ENCODE measurements at regions not wholly inside any gene's neighbourhood (a gene's known extent, or its start where the extent isn't known, plus 50 kb on each side); places are given as distances from the start of the nearest gene placed in this dataset.
"Not testable (repeated sequence)": the region's sequence is repeated elsewhere in the genome, so short reads cannot be mapped to it uniquely, and the experiment has no call there.

DNA sequence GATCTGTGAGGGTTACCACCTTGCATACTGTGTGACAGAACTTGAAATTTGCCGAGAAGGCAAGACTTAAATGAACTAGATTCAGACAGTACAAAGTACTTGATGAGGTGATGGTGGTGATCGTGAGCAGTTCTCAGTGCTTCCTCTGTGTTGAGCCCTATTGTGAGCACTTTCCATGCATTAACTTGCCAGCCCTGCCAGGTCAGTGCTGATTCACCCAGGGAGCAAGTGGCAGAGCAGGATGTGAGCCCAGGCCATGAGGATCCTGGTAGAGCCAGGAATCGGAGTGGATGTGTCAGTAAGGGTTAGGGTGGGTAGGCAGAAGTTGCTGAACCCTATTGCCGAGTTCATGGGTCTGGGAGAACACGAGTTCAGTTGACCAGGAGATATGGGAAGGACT, 4545.7 kb upstream of the TPTE start:
- BruUV-seq (replicated peaks); H3K4me3 ChIP-seq; POLR2A ChIA-PET (ENCODE audit: unreplicated experiment); H3K27me3 ChIP-seq (ENCODE audit: insufficient read depth, low read depth); H3K27ac ChIP-seq; H4K20me1 ChIP-seq (ENCODE audit: insufficient read depth); CTCF ChIA-PET; H3K4me1 ChIP-seq (replicated peaks; ENCODE audit: insufficient read depth); H3K9me3 ChIP-seq (ENCODE audit: insufficient read depth, low read depth); H3K79me2 ChIP-seq (ENCODE audit: low read depth); intact Hi-C loops (cut with micrococcal nuclease; ENCODE audit: unreplicated experiment); DNase-seq; H3K9me2 ChIP-seq (ENCODE audit: insufficient read depth); H3K4me2 ChIP-seq; H2AFZ ChIP-seq; H3F3A ChIP-seq (ENCODE audit: insufficient read depth, low read depth); H3K36me3 ChIP-seq (ENCODE audit: low read depth): not testable (repeated sequence)

DNA sequence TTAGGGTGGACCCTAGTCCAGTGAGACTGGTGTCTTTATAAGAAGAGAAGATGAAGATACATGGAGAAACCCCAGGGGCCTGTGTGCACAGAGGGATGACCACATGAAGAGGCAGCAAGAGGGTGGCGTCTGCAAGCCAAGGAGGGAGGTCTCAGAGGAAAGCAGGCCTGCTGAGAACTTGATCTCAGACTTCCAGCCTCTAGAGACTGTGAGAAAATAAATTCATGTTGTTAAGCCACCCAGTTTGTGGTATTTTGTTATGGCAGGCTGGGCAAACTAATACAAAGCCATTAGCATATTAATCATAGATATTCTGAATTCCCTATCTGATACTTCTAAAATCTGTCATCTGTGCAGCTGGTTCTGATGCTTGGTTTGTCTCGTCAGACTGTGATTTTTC, 4523.8 kb upstream of the TPTE start:
- H3F3A ChIP-seq (ENCODE audit: insufficient read depth, low read depth); H3K27me3 ChIP-seq (ENCODE audit: insufficient read depth, low read depth); POLR2A ChIA-PET (ENCODE audit: unreplicated experiment); intact Hi-C loops (cut with micrococcal nuclease; ENCODE audit: unreplicated experiment); H3K36me3 ChIP-seq (ENCODE audit: low read depth); H3K9me2 ChIP-seq (ENCODE audit: insufficient read depth); H2AFZ ChIP-seq; H3K4me1 ChIP-seq (replicated peaks; ENCODE audit: insufficient read depth); H4K20me1 ChIP-seq (ENCODE audit: insufficient read depth); H3K4me3 ChIP-seq; H3K79me2 ChIP-seq (ENCODE audit: low read depth); CTCF ChIA-PET; H3K27ac ChIP-seq; H3K4me2 ChIP-seq; H3K9me3 ChIP-seq (ENCODE audit: insufficient read depth, low read depth); DNase-seq; BruUV-seq (replicated peaks): not testable (repeated sequence)

DNA sequence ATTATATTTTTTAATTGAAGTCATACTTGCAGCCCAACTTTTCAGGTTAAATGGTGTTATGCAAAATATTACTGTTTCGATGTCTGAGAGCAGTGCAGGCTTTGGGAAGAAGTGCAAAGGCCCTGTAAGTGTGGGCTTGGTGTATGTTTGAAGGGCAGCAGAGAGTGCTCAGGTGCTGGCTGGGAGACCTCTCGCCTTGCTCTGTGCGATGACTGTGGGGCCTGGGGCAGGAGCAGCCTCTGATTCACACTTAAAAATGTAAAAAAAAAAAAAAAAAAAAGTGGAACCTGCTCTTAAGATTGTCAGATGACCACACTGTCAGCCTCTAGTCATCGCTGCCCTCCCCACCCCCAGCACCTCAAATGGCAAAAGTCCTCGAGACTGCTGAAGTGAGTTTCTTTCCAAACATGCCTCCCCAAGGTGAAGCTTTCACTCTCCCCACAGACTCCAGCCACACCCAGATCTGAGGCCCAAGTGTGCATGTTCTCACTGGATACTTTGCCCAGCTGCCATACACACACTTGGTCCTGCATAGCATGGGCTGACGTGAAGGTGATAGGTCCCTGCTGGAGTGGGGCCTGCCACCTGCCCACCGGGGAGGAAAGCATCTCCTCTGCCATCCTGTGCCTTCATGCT, 4505.8 kb upstream of the TPTE start:
- CTCF ChIA-PET; H3F3A ChIP-seq (ENCODE audit: insufficient read depth, low read depth); H3K4me3 ChIP-seq; H3K4me1 ChIP-seq (replicated peaks; ENCODE audit: insufficient read depth); H4K20me1 ChIP-seq (ENCODE audit: insufficient read depth); H2AFZ ChIP-seq; H3K4me2 ChIP-seq; H3K36me3 ChIP-seq (ENCODE audit: low read depth); H3K27ac ChIP-seq; H3K79me2 ChIP-seq (ENCODE audit: low read depth); intact Hi-C loops (cut with micrococcal nuclease; ENCODE audit: unreplicated experiment); DNase-seq; H3K9me2 ChIP-seq (ENCODE audit: insufficient read depth); H3K27me3 ChIP-seq (ENCODE audit: insufficient read depth, low read depth); POLR2A ChIA-PET (ENCODE audit: unreplicated experiment); H3K9me3 ChIP-seq (ENCODE audit: insufficient read depth, low read depth); BruUV-seq (replicated peaks): not testable (repeated sequence)

DNA sequence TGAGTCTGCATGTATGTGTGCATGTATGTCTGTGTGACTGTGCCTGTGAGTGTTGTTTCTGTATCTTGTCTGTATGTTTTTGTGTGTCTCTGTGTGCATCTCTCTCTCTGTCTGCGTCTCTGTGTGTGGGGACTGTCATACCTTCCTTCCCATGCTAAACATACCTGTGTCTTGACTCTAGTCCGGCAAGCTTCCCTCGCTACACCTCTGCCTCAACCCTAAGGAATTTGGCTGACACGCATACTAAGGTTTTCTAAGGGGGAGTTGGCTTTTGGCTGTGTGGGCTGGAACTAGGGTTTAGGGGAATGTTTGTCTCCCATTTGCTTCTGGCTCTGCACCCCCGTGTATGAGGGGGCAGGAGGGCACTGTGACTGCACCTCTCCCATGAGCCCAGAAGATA, 4500.9 kb upstream of the TPTE start:
- H3K4me3 ChIP-seq; H3K4me2 ChIP-seq; H3K9me3 ChIP-seq (ENCODE audit: insufficient read depth, low read depth); H3K79me2 ChIP-seq (ENCODE audit: low read depth); H3K4me1 ChIP-seq (replicated peaks; ENCODE audit: insufficient read depth); H2AFZ ChIP-seq; intact Hi-C loops (cut with micrococcal nuclease; ENCODE audit: unreplicated experiment); H3K36me3 ChIP-seq (ENCODE audit: low read depth); DNase-seq; H4K20me1 ChIP-seq (ENCODE audit: insufficient read depth); H3F3A ChIP-seq (ENCODE audit: insufficient read depth, low read depth); H3K27ac ChIP-seq; H3K9me2 ChIP-seq (ENCODE audit: insufficient read depth); POLR2A ChIA-PET (ENCODE audit: unreplicated experiment); BruUV-seq (replicated peaks); H3K27me3 ChIP-seq (ENCODE audit: insufficient read depth, low read depth); CTCF ChIA-PET: not testable (repeated sequence)

DNA sequence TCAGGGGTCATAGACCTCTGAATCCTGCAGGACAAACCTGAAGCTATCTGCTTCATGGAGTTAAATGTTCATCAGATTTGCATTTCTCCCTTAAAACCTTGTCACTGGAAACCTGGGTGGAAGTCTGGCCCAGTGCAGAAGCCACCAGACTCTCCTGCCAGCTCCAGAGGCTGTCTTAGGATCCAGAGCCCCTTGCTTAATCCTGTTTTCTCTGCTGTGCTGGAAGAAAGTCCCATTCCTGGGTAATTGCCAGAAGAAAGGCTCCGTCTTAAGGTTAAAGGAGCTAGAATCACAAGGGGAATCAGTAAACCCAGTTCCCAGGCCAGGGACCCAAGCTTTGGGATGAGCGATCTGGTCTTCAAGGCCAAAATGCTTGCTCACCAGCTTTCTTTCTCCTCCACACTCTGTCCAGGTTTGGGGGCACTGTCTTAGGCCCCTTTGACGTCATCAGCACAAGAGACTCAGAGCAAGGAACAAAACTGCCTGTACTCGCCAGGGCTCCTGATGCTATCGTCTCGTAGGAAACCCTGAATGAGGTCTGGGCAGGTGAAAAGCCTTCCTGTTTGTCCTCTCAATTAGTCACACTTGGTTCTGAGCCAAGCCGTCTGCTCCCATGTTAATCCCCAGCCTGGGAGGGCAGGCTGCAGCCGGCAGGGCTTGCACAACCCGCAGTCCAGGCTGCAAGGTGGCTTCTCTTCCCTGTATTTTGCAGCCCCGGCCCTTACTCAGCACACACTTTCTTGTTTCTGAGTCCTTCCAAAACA, 4500.2 kb upstream of the TPTE start:
- H3K4me1 ChIP-seq (replicated peaks; ENCODE audit: insufficient read depth); H2AFZ ChIP-seq; H3K36me3 ChIP-seq (ENCODE audit: low read depth); CTCF ChIA-PET; H3K27ac ChIP-seq; H3F3A ChIP-seq (ENCODE audit: insufficient read depth, low read depth); H3K27me3 ChIP-seq (ENCODE audit: insufficient read depth, low read depth); H3K9me3 ChIP-seq (ENCODE audit: insufficient read depth, low read depth); H4K20me1 ChIP-seq (ENCODE audit: insufficient read depth); H3K9me2 ChIP-seq (ENCODE audit: insufficient read depth); H3K4me2 ChIP-seq; DNase-seq; intact Hi-C loops (cut with micrococcal nuclease; ENCODE audit: unreplicated experiment); H3K79me2 ChIP-seq (ENCODE audit: low read depth); H3K4me3 ChIP-seq; POLR2A ChIA-PET (ENCODE audit: unreplicated experiment): not testable (repeated sequence)
- TSS peak; percentile 88 for BruUV-seq (replicated peaks)

DNA sequence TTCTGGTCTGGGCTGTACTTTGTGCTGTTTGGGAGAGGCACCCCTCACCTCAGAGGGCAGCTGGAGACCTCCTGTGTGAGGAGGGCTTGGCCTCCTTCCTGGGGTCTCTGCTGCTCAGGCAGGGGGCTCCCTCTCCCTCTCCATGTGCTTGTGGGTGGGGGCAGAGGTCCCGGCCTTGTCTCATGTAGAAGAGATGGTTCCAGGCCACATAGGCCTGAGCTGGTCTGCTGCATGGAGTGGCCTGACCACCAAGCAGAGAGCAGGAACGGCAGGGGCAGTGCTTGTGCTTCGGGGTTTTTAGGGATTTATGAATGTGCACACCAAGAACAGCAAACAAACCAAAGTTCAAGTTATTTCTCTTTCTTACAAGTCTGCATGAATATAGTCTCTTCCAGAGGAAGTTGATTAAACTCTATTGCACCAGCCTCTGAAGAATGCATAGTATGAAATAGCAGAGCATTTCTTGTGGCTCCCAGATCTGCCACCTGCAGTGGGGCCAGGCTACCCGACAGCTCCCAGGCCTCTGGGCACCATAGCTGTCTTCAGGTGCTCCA, 4499.6 kb upstream of the TPTE start:
- H3F3A ChIP-seq (ENCODE audit: insufficient read depth, low read depth); POLR2A ChIA-PET (ENCODE audit: unreplicated experiment); H3K4me1 ChIP-seq (replicated peaks; ENCODE audit: insufficient read depth); CTCF ChIA-PET; H3K79me2 ChIP-seq (ENCODE audit: low read depth); BruUV-seq (replicated peaks); H4K20me1 ChIP-seq (ENCODE audit: insufficient read depth); DNase-seq; H3K4me3 ChIP-seq; H3K27me3 ChIP-seq (ENCODE audit: insufficient read depth, low read depth); H2AFZ ChIP-seq; H3K9me3 ChIP-seq (ENCODE audit: insufficient read depth, low read depth); H3K4me2 ChIP-seq; H3K27ac ChIP-seq; H3K9me2 ChIP-seq (ENCODE audit: insufficient read depth); H3K36me3 ChIP-seq (ENCODE audit: low read depth); intact Hi-C loops (cut with micrococcal nuclease; ENCODE audit: unreplicated experiment): not testable (repeated sequence)

DNA sequence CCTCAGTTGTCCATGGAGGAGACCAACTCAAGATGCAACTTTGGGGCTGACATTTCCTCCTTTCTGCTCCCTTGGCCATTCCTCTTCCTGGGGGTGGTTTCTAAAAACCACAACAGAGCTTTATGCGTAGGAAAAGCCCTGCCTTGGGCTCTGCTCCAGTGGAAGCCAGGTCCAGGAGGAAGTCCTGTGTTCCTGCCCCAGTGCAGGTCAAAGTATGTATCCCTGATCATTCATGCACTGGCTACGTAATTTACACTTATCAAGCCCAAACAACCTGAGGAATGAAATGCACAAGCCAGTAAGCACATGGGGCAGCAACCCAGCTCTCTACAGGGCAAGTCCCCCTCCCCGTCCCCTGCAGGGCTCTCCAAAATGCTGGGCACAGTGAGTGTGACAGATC, 4498.1 kb upstream of the TPTE start:
- POLR2A ChIA-PET (ENCODE audit: unreplicated experiment); CTCF ChIA-PET; BruUV-seq (replicated peaks); H3K79me2 ChIP-seq (ENCODE audit: low read depth); H3F3A ChIP-seq (ENCODE audit: insufficient read depth, low read depth); H3K27ac ChIP-seq; H3K4me1 ChIP-seq (replicated peaks; ENCODE audit: insufficient read depth); H3K27me3 ChIP-seq (ENCODE audit: insufficient read depth, low read depth); H2AFZ ChIP-seq; intact Hi-C loops (cut with micrococcal nuclease; ENCODE audit: unreplicated experiment); H3K4me3 ChIP-seq; H3K36me3 ChIP-seq (ENCODE audit: low read depth); H3K4me2 ChIP-seq; H3K9me2 ChIP-seq (ENCODE audit: insufficient read depth); DNase-seq; H4K20me1 ChIP-seq (ENCODE audit: insufficient read depth); H3K9me3 ChIP-seq (ENCODE audit: insufficient read depth, low read depth): not testable (repeated sequence)

All from PC-9 (cell line).